ENCODE measurements at regions not wholly inside any gene's neighbourhood (a gene's known extent, or its start where the extent isn't known, plus 50 kb on each side); places are given as distances from the start of the nearest gene placed in this dataset.

DNA sequence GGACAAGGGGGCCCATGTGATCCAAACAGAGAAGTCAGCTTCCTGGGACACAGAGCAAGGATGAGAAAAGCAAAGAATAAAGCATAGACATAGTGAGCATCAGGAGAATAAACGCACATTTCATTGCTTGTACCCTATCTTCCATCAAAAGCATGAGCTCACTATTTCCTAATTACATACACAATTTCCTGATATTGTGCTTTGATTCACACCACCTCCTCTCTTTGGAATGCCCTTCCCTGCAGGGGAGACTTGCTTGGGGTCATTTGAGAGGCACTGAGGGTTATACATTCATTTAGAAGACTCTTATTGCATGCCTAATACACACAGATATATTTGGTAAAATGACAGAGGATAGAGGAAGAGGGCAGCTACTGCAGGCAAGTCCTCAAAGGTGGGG, 185.4 kb downstream of the SEC16B start:
- no peak overlapping the region for H3K4me3 ChIP-seq (replicated peaks; ENCODE audit: insufficient read depth, low read length)

DNA sequence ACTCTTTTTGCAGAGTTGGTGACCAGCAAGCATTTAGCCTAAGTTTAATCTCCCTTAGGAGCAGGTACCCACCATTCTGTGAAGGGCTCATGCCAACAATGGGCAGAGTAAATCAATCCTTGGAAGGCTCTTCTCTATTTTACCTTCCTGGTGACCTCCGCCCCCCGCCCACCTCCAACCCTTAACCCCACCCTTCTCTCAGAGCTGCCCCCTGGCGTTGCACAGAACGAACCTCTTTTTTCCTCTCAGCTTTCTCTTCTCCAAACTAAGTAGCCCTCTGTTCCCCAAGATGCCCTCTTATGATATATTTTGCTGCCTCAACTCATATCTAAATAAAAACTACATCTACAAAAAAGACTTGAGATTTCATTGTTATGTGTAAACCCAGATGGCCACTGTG, 186.8 kb downstream of the SEC16B start:
- Histone ChIP-seq H3K27ac (replicated peaks) (no peak overlapping the region), H3K4me3 (replicated peaks; ENCODE audit: insufficient read depth, low read length) (no peak overlapping the region), H3K27me3 (ENCODE audit: insufficient read depth, poor library complexity, severe bottlenecking) (no peaks in the 10 kb centered on the region)
- DNase-seq (ENCODE audit: low read depth in 1 of 2, low spot score in 1 of 2): no peak
- TF ChIP-seq, protein P1, sequence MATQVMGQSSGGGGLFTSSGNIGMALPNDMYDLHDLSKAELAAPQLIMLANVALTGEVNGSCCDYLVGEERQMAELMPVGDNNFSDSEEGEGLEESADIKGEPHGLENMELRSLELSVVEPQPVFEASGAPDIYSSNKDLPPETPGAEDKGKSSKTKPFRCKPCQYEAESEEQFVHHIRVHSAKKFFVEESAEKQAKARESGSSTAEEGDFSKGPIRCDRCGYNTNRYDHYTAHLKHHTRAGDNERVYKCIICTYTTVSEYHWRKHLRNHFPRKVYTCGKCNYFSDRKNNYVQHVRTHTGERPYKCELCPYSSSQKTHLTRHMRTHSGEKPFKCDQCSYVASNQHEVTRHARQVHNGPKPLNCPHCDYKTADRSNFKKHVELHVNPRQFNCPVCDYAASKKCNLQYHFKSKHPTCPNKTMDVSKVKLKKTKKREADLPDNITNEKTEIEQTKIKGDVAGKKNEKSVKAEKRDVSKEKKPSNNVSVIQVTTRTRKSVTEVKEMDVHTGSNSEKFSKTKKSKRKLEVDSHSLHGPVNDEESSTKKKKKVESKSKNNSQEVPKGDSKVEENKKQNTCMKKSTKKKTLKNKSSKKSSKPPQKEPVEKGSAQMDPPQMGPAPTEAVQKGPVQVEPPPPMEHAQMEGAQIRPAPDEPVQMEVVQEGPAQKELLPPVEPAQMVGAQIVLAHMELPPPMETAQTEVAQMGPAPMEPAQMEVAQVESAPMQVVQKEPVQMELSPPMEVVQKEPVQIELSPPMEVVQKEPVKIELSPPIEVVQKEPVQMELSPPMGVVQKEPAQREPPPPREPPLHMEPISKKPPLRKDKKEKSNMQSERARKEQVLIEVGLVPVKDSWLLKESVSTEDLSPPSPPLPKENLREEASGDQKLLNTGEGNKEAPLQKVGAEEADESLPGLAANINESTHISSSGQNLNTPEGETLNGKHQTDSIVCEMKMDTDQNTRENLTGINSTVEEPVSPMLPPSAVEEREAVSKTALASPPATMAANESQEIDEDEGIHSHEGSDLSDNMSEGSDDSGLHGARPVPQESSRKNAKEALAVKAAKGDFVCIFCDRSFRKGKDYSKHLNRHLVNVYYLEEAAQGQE (IDR thresholded peaks at IDR 0.05; ENCODE audit: insufficient replicate concordance, low read depth): no peak
- TF ChIP-seq GABPA (IDR thresholded peaks at IDR 0.05; ENCODE audit: low read depth) (no peak), POLR2AphosphoS5 (IDR thresholded peaks at IDR 0.05; ENCODE audit: low read depth) (no peak), SPI1 (IDR thresholded peaks at IDR 0.05; ENCODE audit: borderline replicate concordance, low read depth) (no peak)
- TF ChIP-seq, protein P2, sequence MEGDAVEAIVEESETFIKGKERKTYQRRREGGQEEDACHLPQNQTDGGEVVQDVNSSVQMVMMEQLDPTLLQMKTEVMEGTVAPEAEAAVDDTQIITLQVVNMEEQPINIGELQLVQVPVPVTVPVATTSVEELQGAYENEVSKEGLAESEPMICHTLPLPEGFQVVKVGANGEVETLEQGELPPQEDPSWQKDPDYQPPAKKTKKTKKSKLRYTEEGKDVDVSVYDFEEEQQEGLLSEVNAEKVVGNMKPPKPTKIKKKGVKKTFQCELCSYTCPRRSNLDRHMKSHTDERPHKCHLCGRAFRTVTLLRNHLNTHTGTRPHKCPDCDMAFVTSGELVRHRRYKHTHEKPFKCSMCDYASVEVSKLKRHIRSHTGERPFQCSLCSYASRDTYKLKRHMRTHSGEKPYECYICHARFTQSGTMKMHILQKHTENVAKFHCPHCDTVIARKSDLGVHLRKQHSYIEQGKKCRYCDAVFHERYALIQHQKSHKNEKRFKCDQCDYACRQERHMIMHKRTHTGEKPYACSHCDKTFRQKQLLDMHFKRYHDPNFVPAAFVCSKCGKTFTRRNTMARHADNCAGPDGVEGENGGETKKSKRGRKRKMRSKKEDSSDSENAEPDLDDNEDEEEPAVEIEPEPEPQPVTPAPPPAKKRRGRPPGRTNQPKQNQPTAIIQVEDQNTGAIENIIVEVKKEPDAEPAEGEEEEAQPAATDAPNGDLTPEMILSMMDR (IDR thresholded peaks at IDR 0.05; ENCODE audit: insufficient read depth, low read length): no peak

More for the DNA sequence above, 185.4 kb downstream of the SEC16B start:
- TF ChIP-seq, protein P1 (IDR thresholded peaks at IDR 0.05; ENCODE audit: insufficient replicate concordance, low read depth): no peak
- no peak for TF ChIP-seq GABPA (IDR thresholded peaks at IDR 0.05; ENCODE audit: low read depth)
- TF ChIP-seq, protein P2 (IDR thresholded peaks at IDR 0.05; ENCODE audit: insufficient read depth, low read length): no peak
- TF ChIP-seq POLR2AphosphoS5 (IDR thresholded peaks at IDR 0.05; ENCODE audit: low read depth): no peak
- TF ChIP-seq SPI1 (IDR thresholded peaks at IDR 0.05; ENCODE audit: borderline replicate concordance, low read depth): no peak
- no peaks in the 10 kb centered on the region for H3K27me3 ChIP-seq (ENCODE audit: insufficient read depth, poor library complexity, severe bottlenecking)
- DNase-seq (ENCODE audit: low read depth in 1 of 2, low spot score in 1 of 2): no peak
- H3K27ac ChIP-seq (replicated peaks): no peak overlapping the region

DNA sequence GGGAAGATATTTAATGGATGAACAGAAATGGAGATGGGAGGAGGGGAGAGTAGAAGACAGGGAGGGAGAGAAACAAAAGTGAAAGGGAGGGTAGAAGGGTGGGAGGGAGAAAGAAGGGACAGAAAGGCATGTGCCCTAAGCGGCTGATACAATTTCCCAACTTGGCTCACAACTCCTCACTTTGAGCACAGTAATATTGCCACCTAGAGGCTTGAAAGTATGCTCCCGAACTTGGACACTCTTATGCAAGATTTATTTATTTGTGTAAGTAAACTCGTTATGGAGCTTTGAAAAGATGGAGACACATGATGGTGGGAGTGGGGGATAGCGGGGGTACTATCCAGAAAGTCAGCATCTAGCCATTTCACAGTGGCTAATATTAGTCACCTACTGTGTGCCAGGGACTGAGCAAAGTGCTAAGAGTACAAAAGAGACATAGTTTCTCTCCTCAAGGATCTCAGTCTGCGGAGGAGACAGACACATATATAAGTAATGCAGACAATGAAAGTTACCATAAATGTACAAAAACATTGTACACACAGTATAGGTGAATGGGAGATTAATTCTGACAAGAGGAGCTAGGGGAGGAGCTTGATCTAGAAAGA, 189.7 kb downstream of the SEC16B start:
- H3K27me3 ChIP-seq (ENCODE audit: insufficient read depth, poor library complexity, severe bottlenecking): no peaks in the 10 kb centered on the region
- no peak overlapping the region for H3K27ac ChIP-seq (replicated peaks)
- no peak overlapping the region for H3K4me3 ChIP-seq (replicated peaks; ENCODE audit: insufficient read depth, low read length)
- peak in 1 of 2 experiments; percentile 3 for DNase-seq (ENCODE audit: low read depth in 1 of 2, low spot score in 1 of 2)
- TF ChIP-seq, protein P2 (IDR thresholded peaks at IDR 0.05; ENCODE audit: insufficient read depth, low read length): peak; percentile 26
- TF ChIP-seq, protein P1 (IDR thresholded peaks at IDR 0.05; ENCODE audit: insufficient replicate concordance, low read depth): no peak
- TF ChIP-seq POLR2AphosphoS5 (IDR thresholded peaks at IDR 0.05; ENCODE audit: low read depth) (no peak), SPI1 (IDR thresholded peaks at IDR 0.05; ENCODE audit: borderline replicate concordance, low read depth) (no peak), GABPA (IDR thresholded peaks at IDR 0.05; ENCODE audit: low read depth) (no peak)
